HG02840 (cell line): ENCODE measurements at regions not wholly inside any gene's neighbourhood (a gene's known extent, or its start where the extent isn't known, plus 50 kb on each side); places are given as distances from the start of the nearest gene placed in this dataset.

Experiments
- ATAC-seq: cut with Tn5 transposase; IDR thresholded peaks from one replicate; pipeline ENCODE4 v1.9.1; 2021; ENCODE audit warnings: mild to moderate bottlenecking, moderate library complexity, moderate number of reproducible peaks; ENCODE audit not compliant: unreplicated experiment, low FRiP score

- no peak for ATAC-seq
Observed at GRCh38 chr1:55547405-55547804, 332.2 kb upstream of the USP24 start.

- ATAC-seq: no peak
Observed at GRCh38 chr1:55546553-55546952, 331.4 kb upstream of the USP24 start.

GRCh38 chr1:55544826-55545225, 329.7 kb upstream of the USP24 start:
- no peak for ATAC-seq

GRCh38 chr1:55542901-55543504, 327.8 kb upstream of the USP24 start:
- ATAC-seq: no peak

GRCh38 chr1:55541296-55541695, 326.1 kb upstream of the USP24 start:
- ATAC-seq: no peak

- no peak for ATAC-seq
Observed at GRCh38 chr1:55539652-55540512, 324.7 kb upstream of the USP24 start.

- no peak for ATAC-seq
Observed at GRCh38 chr1:55538428-55538827, 323.3 kb upstream of the USP24 start.

- no peak for ATAC-seq
Observed at GRCh38 chr1:55536545-55536865, 321.3 kb upstream of the USP24 start.

- no peak for ATAC-seq
Observed at GRCh38 chr1:55535724-55536544, 320.8 kb upstream of the USP24 start.

GRCh38 chr1:55534565-55535121, 319.5 kb upstream of the USP24 start:
- ATAC-seq: no peak

- ATAC-seq: no peak
Observed at GRCh38 chr1:55531644-55532043, 316.5 kb upstream of the USP24 start.

- no peak for ATAC-seq
Observed at GRCh38 chr1:55530749-55531478, 315.8 kb upstream of the USP24 start.

GRCh38 chr1:55529017-55529416, 313.9 kb upstream of the USP24 start:
- ATAC-seq: no peak

GRCh38 chr1:55527831-55528230, 312.7 kb upstream of the USP24 start:
- ATAC-seq: no peak

- ATAC-seq: no peak
Observed at GRCh38 chr1:55526716-55527115, 311.6 kb upstream of the USP24 start.

- ATAC-seq: no peak
Observed at GRCh38 chr1:55524006-55524405, 308.8 kb upstream of the USP24 start.

- ATAC-seq: no peak
Observed at GRCh38 chr1:55522982-55523381, 307.8 kb upstream of the USP24 start.

- ATAC-seq: no peak
Observed at GRCh38 chr1:55522353-55522903, 307.3 kb upstream of the USP24 start.

GRCh38 chr1:55520861-55521260, 305.7 kb upstream of the USP24 start:
- no peak for ATAC-seq
